H1 (cell line): ENCODE measurements at regions not wholly inside any gene's neighbourhood (a gene's known extent, or its start where the extent isn't known, plus 50 kb on each side); places are given as distances from the start of the nearest gene placed in this dataset.

Experiments
- CTCF ChIA-PET: fragments of 300-600 bp; sonication (Branson Sonifier 250); formaldehyde crosslinking; loops from one replicate; lab custom pipeline; 2021; ENCODE audit not compliant: partially characterized antibody; lab: Charles Lee
- POLR2A ChIA-PET: fragments of 300-600 bp; sonication (Branson Sonifier 250); formaldehyde crosslinking; loops from one replicate; lab custom pipeline; 2021; ENCODE audit warnings: inconsistent platforms; ENCODE audit not compliant: partially characterized antibody; lab: Charles Lee
- DNase-seq, 2 experiments: peaks; one replicate each; pipeline versions ENCODE4 v3.0.0 to v3.0.0-alpha.2; 2010 to 2022; ENCODE audit warnings: low spot score in 2 of 2, low read depth in 1 of 2, mixed read lengths in 1 of 2
- FAIRE-seq: peaks from 2 replicates; lab custom pipeline; 2011; peaks lifted over from hg19 to GRCh38; lab: Jason Lieb, UNC
- H2AFZ ChIP-seq: 2 replicates; pipeline ENCODE4 v1.8.1; 2012; ENCODE audit warnings: low read length, inconsistent platforms
- H2AK5ac ChIP-seq: 2 replicates; pipeline ENCODE4 v1.6.1; 2013; ENCODE audit warnings: low read depth, low read length
- H2BK120ac ChIP-seq: replicated peaks from 2 replicates; pipeline ENCODE3; 2013; ENCODE audit warnings: low read depth, low read length, inconsistent platforms
- H2BK12ac ChIP-seq: 2 replicates; pipeline ENCODE4 v1.6.1; 2013; ENCODE audit warnings: low read depth, low read length
- H2BK15ac ChIP-seq: 2 replicates; pipeline ENCODE4 v1.6.1; 2013; ENCODE audit warnings: low read length
- H2BK20ac ChIP-seq: 2 replicates; pipeline ENCODE4 v1.6.1; 2013; ENCODE audit warnings: low read length
- H2BK5ac ChIP-seq: 2 replicates; pipeline ENCODE4 v1.6.1; 2013; ENCODE audit warnings: low read depth, low read length
- H3K14ac ChIP-seq: 2 replicates; pipeline ENCODE4 v1.6.1; 2013; ENCODE audit warnings: inconsistent platforms; ENCODE audit not compliant: insufficient read length
- H3K18ac ChIP-seq: 2 replicates; pipeline ENCODE4 v1.6.1; 2013; ENCODE audit warnings: low read length; ENCODE audit errors: extremely low read depth
- H3K23ac ChIP-seq: 2 replicates; pipeline ENCODE4 v1.6.1; 2013; ENCODE audit warnings: inconsistent platforms; ENCODE audit not compliant: insufficient read length
- H3K23me2 ChIP-seq: 2 replicates; pipeline ENCODE4 v1.6.1; 2013; ENCODE audit warnings: low read depth, low read length
- H3K27ac ChIP-seq: 2 replicates; pipeline ENCODE4 v1.6.1; 2011; ENCODE audit warnings: low read depth, low read length, inconsistent platforms
- H3K27me3 ChIP-seq, 4 experiments: replicated peaks in 1 of 4; 1 replicate in 1 of 4; 2 replicates in 3 of 4; pipeline versions ENCODE4 v1.6.1 to v1.8.1; 2011 to 2013; ENCODE audit warnings: low read length in 3 of 4, mild to moderate bottlenecking in 3 of 4, inconsistent platforms in 2 of 4, mixed read lengths in 2 of 4, moderate library complexity in 1 of 4; ENCODE audit not compliant: control insufficient read depth in 3 of 4, insufficient read depth in 3 of 4; ENCODE audit errors: extremely low read depth in 1 of 4
- H3K36me3 ChIP-seq, 4 experiments: 2 replicates each; pipeline versions ENCODE4 v1.6.1 to v1.8.1; 2011 to 2013; ENCODE audit warnings: mild to moderate bottlenecking in 4 of 4, low read length in 3 of 4, moderate library complexity in 2 of 4, control low read depth in 1 of 4, inconsistent platforms in 1 of 4; ENCODE audit not compliant: insufficient read depth in 4 of 4, control insufficient read depth in 2 of 4
- H3K4ac ChIP-seq: replicated peaks from 2 replicates; pipeline ENCODE3; 2013; ENCODE audit warnings: low read length, low read depth, mixed read lengths, inconsistent platforms; ENCODE audit not compliant: insufficient read length
- H3K4me1 ChIP-seq, 4 experiments: replicated peaks in 1 of 4; 1 replicate in 1 of 4; 2 replicates in 3 of 4; pipeline versions ENCODE4 v1.6.1 to v1.8.1; 2011 to 2013; ENCODE audit warnings: low read length in 3 of 4, inconsistent platforms in 2 of 4, mixed read lengths in 1 of 4; ENCODE audit not compliant: insufficient read depth in 4 of 4, control insufficient read depth in 3 of 4
- H3K4me2 ChIP-seq, 2 experiments: 2 replicates each; pipeline versions ENCODE4 v1.6.1 to v1.8.1; 2011 to 2013; ENCODE audit warnings: low read depth in 2 of 2, low read length in 2 of 2, control low read depth in 1 of 2, inconsistent platforms in 1 of 2, mild to moderate bottlenecking in 1 of 2; ENCODE audit not compliant: insufficient read depth in 1 of 2
- H3K4me3 ChIP-seq, 4 experiments: fragments of 200-600, 300-600 bp in 1 of 4; sonication (generic), shearing (Covaris generic), sonication (Bioruptor Twin) in 1 of 4; 2 replicates each; pipeline versions ENCODE4 v1.5.1 to v1.8.1; 2011 to 2016; ENCODE audit warnings: low read length in 4 of 4, low read depth in 3 of 4, control low read depth in 2 of 4, inconsistent platforms in 2 of 4, mild to moderate bottlenecking in 2 of 4, mixed read lengths in 1 of 4, moderate library complexity in 1 of 4; ENCODE audit not compliant: insufficient read depth in 2 of 4; ENCODE audit errors: extremely low read depth in 1 of 4
- H3K56ac ChIP-seq: replicated peaks from 2 replicates; pipeline ENCODE3; 2013; ENCODE audit warnings: low read depth, mild to moderate bottlenecking, mixed read lengths, low read length, inconsistent platforms; ENCODE audit not compliant: insufficient read length
- H3K79me1 ChIP-seq: 2 replicates; pipeline ENCODE4 v1.6.1; 2013; ENCODE audit warnings: low read depth, low read length, control low read depth
- H3K79me2 ChIP-seq, 2 experiments: 2 replicates each; pipeline versions ENCODE4 v1.6.1 to v1.8.1; 2012 to 2013; ENCODE audit warnings: low read length in 2 of 2, mild to moderate bottlenecking in 2 of 2, inconsistent platforms in 1 of 2; ENCODE audit not compliant: insufficient read depth in 2 of 2, control insufficient read depth in 1 of 2
- H3K9ac ChIP-seq, 4 experiments: replicated peaks in 1 of 4; 1 replicate in 1 of 4; 2 replicates in 3 of 4; pipeline versions ENCODE4 v1.6.1 to v1.8.1; 2011 to 2013; ENCODE audit warnings: low read depth in 3 of 4, low read length in 3 of 4, control low read depth in 2 of 4, mild to moderate bottlenecking in 2 of 4, moderate library complexity in 2 of 4, inconsistent platforms in 1 of 4; ENCODE audit errors: extremely low read depth in 1 of 4
- H3K9me3 ChIP-seq, 2 experiments: 2 replicates each; pipeline versions ENCODE4 v1.6.1 to v1.8.1; 2012 to 2013; ENCODE audit warnings: mild to moderate bottlenecking in 2 of 2, moderate library complexity in 2 of 2, control low read depth in 1 of 2, inconsistent platforms in 1 of 2, low read depth in 1 of 2, low read length in 1 of 2, mixed read lengths in 1 of 2; ENCODE audit not compliant: insufficient read depth in 2 of 2
- H4K20me1 ChIP-seq, 2 experiments: replicated peaks in 1 of 2; 2 replicates each; pipeline versions ENCODE3 to v1.8.1; 2011 to 2013; ENCODE audit warnings: inconsistent platforms in 2 of 2, low read length in 2 of 2, mild to moderate bottlenecking in 1 of 2; ENCODE audit not compliant: insufficient read depth in 2 of 2, control insufficient read depth in 1 of 2
- H4K5ac ChIP-seq: 2 replicates; pipeline ENCODE4 v1.6.1; 2013; ENCODE audit warnings: low read length, low read depth, mixed read lengths, inconsistent platforms; ENCODE audit not compliant: insufficient read length
- H4K8ac ChIP-seq: 2 replicates; pipeline ENCODE4 v1.8.0; 2013; ENCODE audit warnings: mild to moderate bottlenecking, moderate library complexity, low read length, inconsistent platforms; ENCODE audit not compliant: insufficient read depth; ENCODE audit errors: extremely low read depth
- H4K91ac ChIP-seq: replicated peaks from 2 replicates; pipeline ENCODE3; 2013; ENCODE audit warnings: low read length, mixed read lengths, inconsistent platforms; ENCODE audit not compliant: insufficient read length
- BACH1 ChIP-seq: IDR thresholded peaks from 2 replicates; pipeline ENCODE4 v1.6.1; 2012; ENCODE audit warnings: low read length, improper control_type of control experiment
- BCL11A ChIP-seq, 2 experiments: IDR thresholded peaks; one replicate each; pipeline ENCODE4 v1.6.1; 2011; ENCODE audit warnings: low read depth in 2 of 2, low read length in 2 of 2, mild to moderate bottlenecking in 2 of 2
- BRCA1 ChIP-seq: IDR thresholded peaks from 2 replicates; pipeline ENCODE4 v1.6.1; 2012; ENCODE audit warnings: low read depth, low read length, improper control_type of control experiment
- CBX5 ChIP-seq: fragments of 300-800, 300-1000 bp; sonication (generic); IDR thresholded peaks from 2 replicates; pipeline ENCODE4 v1.7.1; 2016; ENCODE audit warnings: antibody characterized with exemption, low read length, low read depth
- KDM4A ChIP-seq: IDR thresholded peaks from one replicate; pipeline ENCODE4 v1.7.1; 2012; ENCODE audit warnings: low read depth, mild to moderate bottlenecking, moderate library complexity, low read length, inconsistent platforms; ENCODE audit not compliant: severe bottlenecking
- KDM5A ChIP-seq: fragments of 200-600 bp; IDR thresholded peaks from 2 replicates; pipeline ENCODE4 v1.7.1; 2012; ENCODE audit warnings: mild to moderate bottlenecking, low read length, inconsistent platforms, mixed read lengths
- NANOG ChIP-seq: IDR thresholded peaks from 2 replicates; pipeline ENCODE4 v1.6.1; 2011; ENCODE audit warnings: low read length, low read depth, mild to moderate bottlenecking, inconsistent platforms; ENCODE audit not compliant: insufficient read depth, poor library complexity, severe bottlenecking
- NRF1 ChIP-seq: IDR thresholded peaks from 2 replicates; pipeline ENCODE4 v1.6.1; 2011; ENCODE audit warnings: mild to moderate bottlenecking, low read depth, low read length, improper control_type of control experiment
- POLR2AphosphoS5 ChIP-seq: IDR thresholded peaks from 2 replicates; pipeline ENCODE4 v1.6.1; 2011; ENCODE audit warnings: low read depth, low read length
- POU5F1 ChIP-seq: IDR thresholded peaks from 2 replicates; pipeline ENCODE4 v1.6.1; 2011; ENCODE audit warnings: low read depth, mild to moderate bottlenecking, low read length, moderate library complexity
- RFX5 ChIP-seq: IDR thresholded peaks from 2 replicates; pipeline ENCODE4 v1.6.1; 2011; ENCODE audit warnings: low read depth, low read length, improper control_type of control experiment, borderline replicate concordance
- RNF2 ChIP-seq: fragments of 200-900, 300-1000 bp; sonication (generic); IDR thresholded peaks from 2 replicates; pipeline ENCODE4 v1.7.1; 2016; ENCODE audit warnings: borderline replicate concordance, low read depth, mild to moderate bottlenecking, antibody characterized with exemption, low read length; ENCODE audit not compliant: poor library complexity, severe bottlenecking; ENCODE audit errors: missing control alignments
- SAP30 ChIP-seq: fragments of 300-600 bp; sonication (generic); IDR thresholded peaks from 2 replicates; pipeline ENCODE4 v1.7.1; 2012; ENCODE audit warnings: low read length, moderate library complexity, mild to moderate bottlenecking, inconsistent platforms; ENCODE audit not compliant: insufficient read depth, insufficient replicate concordance
- SIX5 ChIP-seq: IDR thresholded peaks from 2 replicates; pipeline ENCODE4 v1.6.1; 2011; ENCODE audit warnings: mild to moderate bottlenecking, low read depth, low read length
- SUZ12 ChIP-seq: fragments of 200-600 bp; sonication (generic); IDR thresholded peaks from 2 replicates; pipeline ENCODE4 v1.6.1; 2012; ENCODE audit warnings: mild to moderate bottlenecking, inconsistent platforms, low read length, moderate library complexity, mixed read lengths
- TCF12 ChIP-seq: IDR thresholded peaks from 2 replicates; pipeline ENCODE4 v1.6.1; 2011; ENCODE audit warnings: low read depth, mild to moderate bottlenecking, low read length
- YY1 ChIP-seq: IDR thresholded peaks from 2 replicates; pipeline ENCODE4 v1.6.1; 2011; ENCODE audit warnings: low read depth, mild to moderate bottlenecking, low read length

DNA sequence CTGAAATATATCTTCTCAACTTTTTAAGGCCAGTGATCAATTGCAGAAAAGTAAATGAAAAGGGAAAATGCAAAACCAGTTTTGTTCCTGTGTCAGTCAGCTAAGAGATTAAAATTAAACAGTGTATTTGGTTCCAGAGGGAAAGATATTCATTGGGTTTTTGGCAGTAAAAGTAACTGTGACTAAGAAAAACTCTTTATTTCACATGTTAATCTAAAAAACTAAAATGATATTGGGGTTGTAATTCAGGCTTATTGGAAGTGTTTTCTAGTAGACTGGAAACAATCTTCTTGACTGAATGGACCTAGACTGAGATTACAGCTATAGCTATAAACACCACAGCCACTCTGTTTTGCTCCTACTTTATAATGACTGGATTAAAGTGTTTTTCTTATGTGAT lies 413.9 kb downstream of the ADGRL2 start:
- H4K8ac ChIP-seq = no peak overlapping the region
- no peaks in the 10 kb centered on the region for H3K36me3 ChIP-seq
- H2BK5ac ChIP-seq = no peak overlapping the region
- FAIRE-seq (no peak), DNase-seq (no peak)
- H3K18ac ChIP-seq = no peak overlapping the region
- no peak overlapping the region for H2BK12ac ChIP-seq
- H2AFZ ChIP-seq = no peak overlapping the region
- no peak overlapping the region for H4K5ac ChIP-seq
- no peaks in the 10 kb centered on the region for H3K23me2 ChIP-seq
- H3K9me3 ChIP-seq = no peaks in the 10 kb centered on the region
- H3K27ac ChIP-seq = no peak overlapping the region
- no peaks in the 10 kb centered on the region for H3K27me3 ChIP-seq
- H4K91ac ChIP-seq = no peak overlapping the region
- no peak overlapping the region for H3K56ac ChIP-seq
- no peak overlapping the region for H3K9ac ChIP-seq
- no peaks in the 10 kb centered on the region for H4K20me1 ChIP-seq
- no peaks in the 10 kb centered on the region for H3K4me1 ChIP-seq
- H2AK5ac ChIP-seq = no peak overlapping the region
- H3K23ac ChIP-seq = no peak overlapping the region
- H3K4me2 ChIP-seq = no peak overlapping the region
- no peak overlapping the region for H2BK20ac ChIP-seq
- H2BK15ac ChIP-seq = no peak overlapping the region
- H2BK120ac ChIP-seq = no peak overlapping the region
- H3K4ac ChIP-seq = no peak overlapping the region
- ChIA-PET POLR2A (no interaction called here), CTCF (no interaction called here)
- no peak overlapping the region for H3K4me3 ChIP-seq
- no peaks in the 10 kb centered on the region for H3K79me1 ChIP-seq
- H3K79me2 ChIP-seq = no peaks in the 10 kb centered on the region
- H3K14ac ChIP-seq = no peak overlapping the region
- no peak for TF ChIP-seq BACH1
- TF ChIP-seq RNF2 = no peak
- TF ChIP-seq NRF1 = no peak
- no peak for TF ChIP-seq KDM5A
- no peak for TF ChIP-seq RFX5
- no peak for TF ChIP-seq TCF12
- no peak for TF ChIP-seq BCL11A (IDR thresholded peaks at IDR 0.05; ENCODE audit: low read depth in 2 of 2, low read length in 2 of 2)
- TF ChIP-seq SUZ12 = no peak
- no peak for TF ChIP-seq CBX5
- no peak for TF ChIP-seq POU5F1
- no peak for TF ChIP-seq NANOG
- no peak for TF ChIP-seq SAP30
- TF ChIP-seq BRCA1 = no peak
- TF ChIP-seq YY1 = no peak
- TF ChIP-seq POLR2AphosphoS5 = no peak
- TF ChIP-seq KDM4A = no peak
- no peak for TF ChIP-seq SIX5
